Pancreas (tissue), 10 donors: ENCODE measurements at regions not wholly inside any gene's neighbourhood (a gene's known extent, or its start where the extent isn't known, plus 50 kb on each side); places are given as distances from the start of the nearest gene placed in this dataset.
A peak's percentile ranks its signal among the peaks of the same experiment; 100 is the strongest.
"Not testable (repeated sequence)": the region's sequence is repeated elsewhere in the genome, so short reads cannot be mapped to it uniquely, and the experiment has no call there.

Experiments
- ATAC-seq, 4 donors: fragments of 200-7000 bp; cut with Tn5 transposase; one replicate each; pipeline versions ENCODE4 v1.8.0 to v1.9.1; 2020; ENCODE audit warnings: mild to moderate bottlenecking in 4 of 4, moderate library complexity in 4 of 4
- DNase-seq, 6 donors: peaks; one replicate each; pipeline ENCODE4 v3.0.0-alpha.2; 2020
- FAIRE-seq: peaks from 2 replicates; lab custom pipeline; 2012; peaks lifted over from hg19 to GRCh38; lab: Jason Lieb, UNC
- H3K27ac ChIP-seq, 4 donors: fragments of 200-600 bp; sonication (generic); 1 replicate in 3 of 4; 2 replicates in 1 of 4; pipeline versions ENCODE4 v1.5.0 to v1.8.0; 2020
- H3K27me3 ChIP-seq, 4 donors: fragments of 200-600 bp; one replicate each; pipeline ENCODE4 v1.8.0; 2021
- H3K36me3 ChIP-seq, 3 donors: fragments of 200-600 bp; sonication (generic) in 1 of 3; one replicate each; pipeline versions ENCODE4 v1.5.0 to v1.8.0; 2020 to 2021
- H3K4me1 ChIP-seq, 3 donors: fragments of 200-600 bp; one replicate each; pipeline ENCODE4 v1.8.0; 2021
- H3K4me3 ChIP-seq, 4 donors: fragments of 200-600 bp; sonication (generic) in 2 of 4; one replicate each; pipeline versions ENCODE4 v1.5.0 to v1.8.0; 2020 to 2021
- H3K9me3 ChIP-seq, 4 donors: fragments of 200-600 bp; one replicate each; pipeline ENCODE4 v1.8.0; 2021
- WGBS, 2 donors: extraction: QIAGEN DNeasy Blood & Tissue Kit; methylation state at CpG; one replicate each; pipeline ENCODE4 v1.1.7; 2013; 5-methylcytosine and 5-hydroxymethylcytosine counted together
- intact Hi-C, 3 donors: fragments of 100-400 bp; cut with DNase I; formaldehyde crosslinking; loops; one replicate each; pipeline versions ENCODE4 v1.11.1 to v1.14.2; 2022
- TF ChIP-seq, protein P1 (sequence below), 4 donors: fragments of 200-600 bp; sonication (generic) in 3 of 4; IDR thresholded peaks; one replicate each; pipeline versions ENCODE4 v1.5.0 to v1.8.0; 2021; ENCODE audit warnings: antibody characterized with exemption in 4 of 4
- donor health status: healthy with polysubstance abuse.
- donor health status: DM: no; HTN: no; CAD: no; lungs with moderate emphysema.
- donor health status: DM: no; HTN: no; CAD: no.
- donor health status: control.
- donor health status: control.
- donor health status: Bipolar disorder and iron deficiency.
- donor health status: DM: yes; HTN: yes; CAD: no.
- donor health status: DM: no; HTN: no; CAD: no.
- donor health status: DM: no; HTN: no; CAD: no.
- donor health status: DM: yes; HTN: yes; CAD: no.

GRCh38 chr14:22178333-22178839, 410.6 kb downstream of the DAD1 start:
- Histone ChIP-seq H3K27ac (no peak overlapping the region), H3K9me3 (no peaks in the 10 kb centered on the region), H3K36me3 (no peaks in the 10 kb centered on the region), H3K4me3 (no peak overlapping the region), H3K27me3 (no peaks in the 10 kb centered on the region), H3K4me1 (no peaks in the 10 kb centered on the region)
- TF ChIP-seq, protein P1, sequence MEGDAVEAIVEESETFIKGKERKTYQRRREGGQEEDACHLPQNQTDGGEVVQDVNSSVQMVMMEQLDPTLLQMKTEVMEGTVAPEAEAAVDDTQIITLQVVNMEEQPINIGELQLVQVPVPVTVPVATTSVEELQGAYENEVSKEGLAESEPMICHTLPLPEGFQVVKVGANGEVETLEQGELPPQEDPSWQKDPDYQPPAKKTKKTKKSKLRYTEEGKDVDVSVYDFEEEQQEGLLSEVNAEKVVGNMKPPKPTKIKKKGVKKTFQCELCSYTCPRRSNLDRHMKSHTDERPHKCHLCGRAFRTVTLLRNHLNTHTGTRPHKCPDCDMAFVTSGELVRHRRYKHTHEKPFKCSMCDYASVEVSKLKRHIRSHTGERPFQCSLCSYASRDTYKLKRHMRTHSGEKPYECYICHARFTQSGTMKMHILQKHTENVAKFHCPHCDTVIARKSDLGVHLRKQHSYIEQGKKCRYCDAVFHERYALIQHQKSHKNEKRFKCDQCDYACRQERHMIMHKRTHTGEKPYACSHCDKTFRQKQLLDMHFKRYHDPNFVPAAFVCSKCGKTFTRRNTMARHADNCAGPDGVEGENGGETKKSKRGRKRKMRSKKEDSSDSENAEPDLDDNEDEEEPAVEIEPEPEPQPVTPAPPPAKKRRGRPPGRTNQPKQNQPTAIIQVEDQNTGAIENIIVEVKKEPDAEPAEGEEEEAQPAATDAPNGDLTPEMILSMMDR (IDR thresholded peaks at IDR 0.05) = no peak
- ATAC-seq = peak in 1 of 4 donors; percentile 36
- FAIRE-seq = no peak
- no peak for DNase-seq
- intact Hi-C loops = no loop called here
- WGBS, 2 donors = 78 to 90% methylated on average over 2 of the region's 2 CpGs

DNA sequence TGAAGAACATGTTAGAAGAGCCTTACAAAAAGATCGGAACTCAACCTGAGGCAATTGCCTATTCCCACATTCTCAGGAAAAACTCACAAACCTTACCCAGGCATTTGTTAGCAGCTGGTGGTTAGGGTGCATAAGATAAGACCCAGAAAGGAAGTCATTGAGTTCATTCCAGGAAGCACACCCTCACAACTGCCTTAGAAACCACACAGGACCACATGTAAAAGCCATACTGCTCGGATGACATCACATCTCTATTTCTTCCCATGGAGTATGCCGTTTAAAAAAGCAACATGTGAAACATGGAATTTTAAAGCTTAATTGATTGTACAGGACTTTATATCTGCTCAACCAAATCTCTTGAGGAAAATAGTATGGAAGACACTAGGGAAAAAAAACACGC, 411.2 kb downstream of the DAD1 start:
- no peak for DNase-seq
- H3K36me3 ChIP-seq = no peaks in the 10 kb centered on the region
- no peak overlapping the region for H3K27ac ChIP-seq
- no peak overlapping the region for H3K4me3 ChIP-seq
- H3K27me3 ChIP-seq = no peaks in the 10 kb centered on the region
- ATAC-seq = no peak
- H3K9me3 ChIP-seq = no peaks in the 10 kb centered on the region
- intact Hi-C loops = no loop called here
- 67 to 82% methylated on average over 4 of the region's 4 CpGs for WGBS, 2 donors
- no peaks in the 10 kb centered on the region for H3K4me1 ChIP-seq
- no peak for FAIRE-seq
- TF ChIP-seq, protein P1 (IDR thresholded peaks at IDR 0.05) = no peak

- Histone ChIP-seq H3K9me3 (no peaks in the 10 kb centered on the region), H3K36me3 (no peaks in the 10 kb centered on the region), H3K27me3 (no peaks in the 10 kb centered on the region), H3K4me3 (no peak overlapping the region), H3K27ac (no peak overlapping the region), H3K4me1 (no peaks in the 10 kb centered on the region)
- DNase-seq (no peak), FAIRE-seq (no peak), ATAC-seq (no peak)
- WGBS, 2 donors = 68 to 74% methylated on average over 1 of the region's 1 CpG
- intact Hi-C loops = no loop called here
- TF ChIP-seq, protein P1 (IDR thresholded peaks at IDR 0.05) = no peak
Observed at GRCh38 chr14:22176957-22177356, 412.1 kb downstream of the DAD1 start.

GRCh38 chr14:22175278-22175558, 413.8 kb downstream of the DAD1 start:
- ATAC-seq, DNase-seq, FAIRE-seq, H3K4me1 ChIP-seq, H3K36me3 ChIP-seq, H3K4me3 ChIP-seq, intact Hi-C loops, H3K9me3 ChIP-seq, H3K27me3 ChIP-seq: not testable (repeated sequence)
- peak overlapping the region in 1 of 4 donors; percentile 8 for H3K27ac ChIP-seq
- 79 to 83% methylated on average over 1 of the region's 1 CpG for WGBS, 2 donors

- 44 to 52% methylated on average over 8 of the region's 8 CpGs for whole genome bisulfite sequencing, 2 donors
- TF ChIP-seq, protein P1 (IDR thresholded peaks at IDR 0.05) = no peak
- no peaks in the 10 kb centered on the region for H3K27me3 ChIP-seq
- ATAC-seq = peak in 2 of 4 donors; percentile 18 to 55
- no peak overlapping the region for H3K4me3 ChIP-seq
- intact Hi-C loops = no loop called here
- no peaks in the 10 kb centered on the region for H3K4me1 ChIP-seq
- no peak for DNase-seq
- peak overlapping the region in 1 of 4 donors; percentile 8 for H3K27ac ChIP-seq
- no peak for FAIRE-seq
- H3K36me3 ChIP-seq = no peaks in the 10 kb centered on the region
- no peaks in the 10 kb centered on the region for H3K9me3 ChIP-seq
Observed at GRCh38 chr14:22174412-22175277, 414.4 kb downstream of the DAD1 start.
